H1 (cell line): ENCODE measurements at regions not wholly inside any gene's neighbourhood (a gene's known extent, or its start where the extent isn't known, plus 50 kb on each side); places are given as distances from the start of the nearest gene placed in this dataset.

Source experiments
- CTCF ChIA-PET: fragments of 300-600 bp; sonication (Branson Sonifier 250); formaldehyde crosslinking; loops from one replicate; lab custom pipeline; 2021; ENCODE audit not compliant: partially characterized antibody; lab: Charles Lee
- POLR2A ChIA-PET: fragments of 300-600 bp; sonication (Branson Sonifier 250); formaldehyde crosslinking; loops from one replicate; lab custom pipeline; 2021; ENCODE audit warnings: inconsistent platforms; ENCODE audit not compliant: partially characterized antibody; lab: Charles Lee
- DNase-seq, 2 experiments: peaks; one replicate each; pipeline versions ENCODE4 v3.0.0 to v3.0.0-alpha.2; 2010 to 2022; ENCODE audit warnings: low spot score in 2 of 2, low read depth in 1 of 2, mixed read lengths in 1 of 2
- FAIRE-seq: peaks from 2 replicates; lab custom pipeline; 2011; peaks lifted over from hg19 to GRCh38; lab: Jason Lieb, UNC
- H2AFZ ChIP-seq: 2 replicates; pipeline ENCODE4 v1.8.1; 2012; ENCODE audit warnings: low read length, inconsistent platforms
- H2AK5ac ChIP-seq: 2 replicates; pipeline ENCODE4 v1.6.1; 2013; ENCODE audit warnings: low read depth, low read length
- H2BK120ac ChIP-seq: replicated peaks from 2 replicates; pipeline ENCODE3; 2013; ENCODE audit warnings: low read depth, low read length, inconsistent platforms
- H2BK12ac ChIP-seq: 2 replicates; pipeline ENCODE4 v1.6.1; 2013; ENCODE audit warnings: low read depth, low read length
- H2BK15ac ChIP-seq: 2 replicates; pipeline ENCODE4 v1.6.1; 2013; ENCODE audit warnings: low read length
- H2BK20ac ChIP-seq: 2 replicates; pipeline ENCODE4 v1.6.1; 2013; ENCODE audit warnings: low read length
- H2BK5ac ChIP-seq: 2 replicates; pipeline ENCODE4 v1.6.1; 2013; ENCODE audit warnings: low read depth, low read length
- H3K14ac ChIP-seq: 2 replicates; pipeline ENCODE4 v1.6.1; 2013; ENCODE audit warnings: inconsistent platforms; ENCODE audit not compliant: insufficient read length
- H3K18ac ChIP-seq: 2 replicates; pipeline ENCODE4 v1.6.1; 2013; ENCODE audit warnings: low read length; ENCODE audit errors: extremely low read depth
- H3K23ac ChIP-seq: 2 replicates; pipeline ENCODE4 v1.6.1; 2013; ENCODE audit warnings: inconsistent platforms; ENCODE audit not compliant: insufficient read length
- H3K23me2 ChIP-seq: 2 replicates; pipeline ENCODE4 v1.6.1; 2013; ENCODE audit warnings: low read depth, low read length
- H3K27ac ChIP-seq: 2 replicates; pipeline ENCODE4 v1.6.1; 2011; ENCODE audit warnings: low read depth, low read length, inconsistent platforms
- H3K27me3 ChIP-seq, 4 experiments: replicated peaks in 1 of 4; 1 replicate in 1 of 4; 2 replicates in 3 of 4; pipeline versions ENCODE4 v1.6.1 to v1.8.1; 2011 to 2013; ENCODE audit warnings: low read length in 3 of 4, mild to moderate bottlenecking in 3 of 4, inconsistent platforms in 2 of 4, mixed read lengths in 2 of 4, moderate library complexity in 1 of 4; ENCODE audit not compliant: control insufficient read depth in 3 of 4, insufficient read depth in 3 of 4; ENCODE audit errors: extremely low read depth in 1 of 4
- H3K36me3 ChIP-seq, 4 experiments: 2 replicates each; pipeline versions ENCODE4 v1.6.1 to v1.8.1; 2011 to 2013; ENCODE audit warnings: mild to moderate bottlenecking in 4 of 4, low read length in 3 of 4, moderate library complexity in 2 of 4, control low read depth in 1 of 4, inconsistent platforms in 1 of 4; ENCODE audit not compliant: insufficient read depth in 4 of 4, control insufficient read depth in 2 of 4
- H3K4ac ChIP-seq: replicated peaks from 2 replicates; pipeline ENCODE3; 2013; ENCODE audit warnings: low read length, low read depth, mixed read lengths, inconsistent platforms; ENCODE audit not compliant: insufficient read length
- H3K4me1 ChIP-seq, 4 experiments: replicated peaks in 1 of 4; 1 replicate in 1 of 4; 2 replicates in 3 of 4; pipeline versions ENCODE4 v1.6.1 to v1.8.1; 2011 to 2013; ENCODE audit warnings: low read length in 3 of 4, inconsistent platforms in 2 of 4, mixed read lengths in 1 of 4; ENCODE audit not compliant: insufficient read depth in 4 of 4, control insufficient read depth in 3 of 4
- H3K4me2 ChIP-seq, 2 experiments: 2 replicates each; pipeline versions ENCODE4 v1.6.1 to v1.8.1; 2011 to 2013; ENCODE audit warnings: low read depth in 2 of 2, low read length in 2 of 2, control low read depth in 1 of 2, inconsistent platforms in 1 of 2, mild to moderate bottlenecking in 1 of 2; ENCODE audit not compliant: insufficient read depth in 1 of 2
- H3K4me3 ChIP-seq, 4 experiments: fragments of 200-600, 300-600 bp in 1 of 4; sonication (generic), shearing (Covaris generic), sonication (Bioruptor Twin) in 1 of 4; 2 replicates each; pipeline versions ENCODE4 v1.5.1 to v1.8.1; 2011 to 2016; ENCODE audit warnings: low read length in 4 of 4, low read depth in 3 of 4, control low read depth in 2 of 4, inconsistent platforms in 2 of 4, mild to moderate bottlenecking in 2 of 4, mixed read lengths in 1 of 4, moderate library complexity in 1 of 4; ENCODE audit not compliant: insufficient read depth in 2 of 4; ENCODE audit errors: extremely low read depth in 1 of 4
- H3K56ac ChIP-seq: replicated peaks from 2 replicates; pipeline ENCODE3; 2013; ENCODE audit warnings: low read depth, mild to moderate bottlenecking, mixed read lengths, low read length, inconsistent platforms; ENCODE audit not compliant: insufficient read length
- H3K79me1 ChIP-seq: 2 replicates; pipeline ENCODE4 v1.6.1; 2013; ENCODE audit warnings: low read depth, low read length, control low read depth
- H3K79me2 ChIP-seq, 2 experiments: 2 replicates each; pipeline versions ENCODE4 v1.6.1 to v1.8.1; 2012 to 2013; ENCODE audit warnings: low read length in 2 of 2, mild to moderate bottlenecking in 2 of 2, inconsistent platforms in 1 of 2; ENCODE audit not compliant: insufficient read depth in 2 of 2, control insufficient read depth in 1 of 2
- H3K9ac ChIP-seq, 4 experiments: replicated peaks in 1 of 4; 1 replicate in 1 of 4; 2 replicates in 3 of 4; pipeline versions ENCODE4 v1.6.1 to v1.8.1; 2011 to 2013; ENCODE audit warnings: low read depth in 3 of 4, low read length in 3 of 4, control low read depth in 2 of 4, mild to moderate bottlenecking in 2 of 4, moderate library complexity in 2 of 4, inconsistent platforms in 1 of 4; ENCODE audit errors: extremely low read depth in 1 of 4
- H3K9me3 ChIP-seq, 2 experiments: 2 replicates each; pipeline versions ENCODE4 v1.6.1 to v1.8.1; 2012 to 2013; ENCODE audit warnings: mild to moderate bottlenecking in 2 of 2, moderate library complexity in 2 of 2, control low read depth in 1 of 2, inconsistent platforms in 1 of 2, low read depth in 1 of 2, low read length in 1 of 2, mixed read lengths in 1 of 2; ENCODE audit not compliant: insufficient read depth in 2 of 2
- H4K20me1 ChIP-seq, 2 experiments: replicated peaks in 1 of 2; 2 replicates each; pipeline versions ENCODE3 to v1.8.1; 2011 to 2013; ENCODE audit warnings: inconsistent platforms in 2 of 2, low read length in 2 of 2, mild to moderate bottlenecking in 1 of 2; ENCODE audit not compliant: insufficient read depth in 2 of 2, control insufficient read depth in 1 of 2
- H4K5ac ChIP-seq: 2 replicates; pipeline ENCODE4 v1.6.1; 2013; ENCODE audit warnings: low read length, low read depth, mixed read lengths, inconsistent platforms; ENCODE audit not compliant: insufficient read length
- H4K8ac ChIP-seq: 2 replicates; pipeline ENCODE4 v1.8.0; 2013; ENCODE audit warnings: mild to moderate bottlenecking, moderate library complexity, low read length, inconsistent platforms; ENCODE audit not compliant: insufficient read depth; ENCODE audit errors: extremely low read depth
- H4K91ac ChIP-seq: replicated peaks from 2 replicates; pipeline ENCODE3; 2013; ENCODE audit warnings: low read length, mixed read lengths, inconsistent platforms; ENCODE audit not compliant: insufficient read length
- E2F6 ChIP-seq: IDR thresholded peaks from 2 replicates; pipeline ENCODE4 v1.6.1; 2012; ENCODE audit warnings: inconsistent platforms
- JUN ChIP-seq: IDR thresholded peaks from 2 replicates; pipeline ENCODE4 v1.6.1; 2011; ENCODE audit warnings: low read depth, mild to moderate bottlenecking, improper control_type of control experiment, low read length
- JUND ChIP-seq: IDR thresholded peaks from 2 replicates; pipeline ENCODE4 v1.6.1; 2011; ENCODE audit warnings: mild to moderate bottlenecking, improper control_type of control experiment, low read length
- POU5F1 ChIP-seq: IDR thresholded peaks from 2 replicates; pipeline ENCODE4 v1.6.1; 2011; ENCODE audit warnings: low read depth, mild to moderate bottlenecking, low read length, moderate library complexity
- TEAD4 ChIP-seq: IDR thresholded peaks from 2 replicates; pipeline ENCODE4 v1.6.1; 2012; ENCODE audit warnings: low read depth, low read length, inconsistent platforms, mixed read lengths
- WGBS, 2 experiments: shearing (Covaris generic) in 1 of 2; methylation state at CpG; one replicate each; pipeline versions ENCODE4 v1.1.6 to v1.1.7; 2013 to 2015; ENCODE audit warnings: low lambda C conversion rate in 2 of 2, mixed read lengths in 2 of 2, inconsistent platforms in 1 of 2, low coverage in 1 of 2, missing lambda C conversion rate in 1 of 2; ENCODE audit not compliant: insufficient replicate concordance in 2 of 2, insufficient coverage in 1 of 2, insufficient read length in 1 of 2; ENCODE audit errors: extremely low coverage in 1 of 2, missing lambda C conversion rate in 1 of 2; 5-methylcytosine and 5-hydroxymethylcytosine counted together

GRCh38 chr11:70883973-70884623 lies 368.3 kb downstream of the SHANK2 start:
- TF ChIP-seq JUND (no peak), E2F6 (no peak), POU5F1 (no peak), JUN (no peak), TEAD4 (no peak)
- DNase-seq (no peak), FAIRE-seq (no peak)
- Histone ChIP-seq H3K4me2 (no peak overlapping the region), H2BK20ac (no peak overlapping the region), H3K4me1 (peaks cover 0 to 4% (median 1%) of the 10 kb centered on the region in 4 experiments; a peak in 3 of 7 replicates), H2BK120ac (no peak overlapping the region), H3K4ac (no peak overlapping the region), H3K23me2 (no peaks in the 10 kb centered on the region), H2BK5ac (no peak overlapping the region), H2BK12ac (no peak overlapping the region), H3K9ac (no peak overlapping the region), H4K8ac (no peak overlapping the region), H2BK15ac (no peak overlapping the region), H3K79me1 (no peaks in the 10 kb centered on the region; the same call in 1 of the 2 replicates), H3K56ac (no peak overlapping the region), H4K91ac (no peak overlapping the region), H2AFZ (no peak overlapping the region), H3K27ac (no peak overlapping the region), H3K27me3 (no peaks in the 10 kb centered on the region), H2AK5ac (no peak overlapping the region), H3K23ac (no peak overlapping the region), H3K9me3 (no peaks in the 10 kb centered on the region), H3K79me2 (no peaks in the 10 kb centered on the region; a peak in 1 of 4 replicates), H3K36me3 (no peaks in the 10 kb centered on the region; a peak in 1 of 8 replicates), H3K14ac (no peak overlapping the region), H4K20me1 (peaks cover 5 to 7% of the 10 kb centered on the region in 2 experiments), H4K5ac (no peak overlapping the region), H3K18ac (no peak overlapping the region; the same call in none of the 2 replicates), H3K4me3 (no peak overlapping the region)
- 94% methylated on average over 12 of the region's 12 CpGs; no CpG with 5 or more reads in 1 of the 2 experiments for WGBS, 2 experiments
- POLR2A ChIA-PET = no interaction called here
- CTCF ChIA-PET = interaction anchor here (2.4 kb wide), 1 partner anchor 60 kb away, joined by 5 read pairs; no protein-coding TSS in a partner anchor
